ENCODE measurements at regions not wholly inside any gene's neighbourhood (a gene's known extent, or its start where the extent isn't known, plus 50 kb on each side); places are given as distances from the start of the nearest gene placed in this dataset.

DNA sequence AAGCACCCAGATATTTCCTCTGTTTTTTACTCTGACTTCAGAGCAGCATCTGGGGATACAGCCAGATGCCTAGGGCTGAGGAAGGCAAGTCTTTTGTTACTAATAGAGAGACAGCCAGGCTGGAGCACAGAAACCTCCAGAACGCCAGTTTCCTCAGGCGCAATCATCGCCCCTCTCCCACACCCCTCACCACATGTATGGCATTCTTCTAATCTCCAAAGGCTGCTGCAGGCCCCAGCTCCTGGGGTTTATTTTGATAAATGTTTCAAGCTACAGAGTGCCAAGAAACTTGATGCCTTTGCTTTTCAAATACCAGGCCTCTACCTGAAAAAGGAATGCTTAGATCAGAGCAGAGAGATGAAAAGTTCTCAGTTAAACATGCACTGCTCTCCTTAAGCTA lies 283.6 kb downstream of the RBM43 start:
- TF ChIP-seq, protein P1, sequence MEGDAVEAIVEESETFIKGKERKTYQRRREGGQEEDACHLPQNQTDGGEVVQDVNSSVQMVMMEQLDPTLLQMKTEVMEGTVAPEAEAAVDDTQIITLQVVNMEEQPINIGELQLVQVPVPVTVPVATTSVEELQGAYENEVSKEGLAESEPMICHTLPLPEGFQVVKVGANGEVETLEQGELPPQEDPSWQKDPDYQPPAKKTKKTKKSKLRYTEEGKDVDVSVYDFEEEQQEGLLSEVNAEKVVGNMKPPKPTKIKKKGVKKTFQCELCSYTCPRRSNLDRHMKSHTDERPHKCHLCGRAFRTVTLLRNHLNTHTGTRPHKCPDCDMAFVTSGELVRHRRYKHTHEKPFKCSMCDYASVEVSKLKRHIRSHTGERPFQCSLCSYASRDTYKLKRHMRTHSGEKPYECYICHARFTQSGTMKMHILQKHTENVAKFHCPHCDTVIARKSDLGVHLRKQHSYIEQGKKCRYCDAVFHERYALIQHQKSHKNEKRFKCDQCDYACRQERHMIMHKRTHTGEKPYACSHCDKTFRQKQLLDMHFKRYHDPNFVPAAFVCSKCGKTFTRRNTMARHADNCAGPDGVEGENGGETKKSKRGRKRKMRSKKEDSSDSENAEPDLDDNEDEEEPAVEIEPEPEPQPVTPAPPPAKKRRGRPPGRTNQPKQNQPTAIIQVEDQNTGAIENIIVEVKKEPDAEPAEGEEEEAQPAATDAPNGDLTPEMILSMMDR (conservative IDR thresholded peaks at IDR 0.05), result no peak
- no peak for TF ChIP-seq EZH2 (IDR thresholded peaks at IDR 0.05; ENCODE audit: low read depth)

Data from PC-9 (cell line).